ENCODE measurements at regions not wholly inside any gene's neighbourhood (a gene's known extent, or its start where the extent isn't known, plus 50 kb on each side); places are given as distances from the start of the nearest gene placed in this dataset.

DNA sequence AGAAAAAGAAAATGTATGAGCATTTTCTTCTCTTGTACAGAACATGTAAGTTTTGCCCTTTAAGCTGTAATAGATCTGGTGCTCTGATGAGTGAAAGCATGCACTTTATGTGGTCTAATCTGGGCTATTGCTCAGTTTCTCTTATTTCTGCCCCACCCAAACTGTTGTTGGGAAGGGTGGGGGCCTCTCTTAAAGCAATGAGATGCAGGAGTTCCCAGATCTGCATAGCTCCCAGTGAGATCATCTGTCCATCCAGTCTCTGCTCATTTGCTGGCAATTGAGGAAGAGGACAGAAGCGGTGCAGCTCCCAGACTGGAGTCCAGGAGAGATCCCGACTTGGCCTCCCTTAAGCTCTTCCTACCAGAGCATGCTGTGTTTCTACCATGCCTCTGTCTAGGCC, 114.9 kb upstream of the SORCS3 start:
- DNase-seq (ENCODE audit: low read depth): no peak
- H3K27me3 ChIP-seq (ENCODE audit: control insufficient read depth, insufficient read depth, low read length): peaks cover 2% of the 10 kb centered on the region; the same call in 1 of the 2 replicates
- H3K4me3 ChIP-seq (ENCODE audit: low read depth, low read length): no peak overlapping the region
- H3K36me3 ChIP-seq (ENCODE audit: control insufficient read depth, insufficient read depth, low read length): no peaks in the 10 kb centered on the region
- ChIA-PET CTCF (interaction anchor here (0.5 kb wide), 1 partner anchor 97 kb away, joined by 3 read pairs; no protein-coding TSS in a partner anchor), POLR2A (no interaction called here)
- TF ChIP-seq CTCF (IDR thresholded peaks at IDR 0.05; ENCODE audit: insufficient read depth, low read depth, low read length): no peak

GRCh38 chr10:104527013-104527412, 114.1 kb upstream of the SORCS3 start:
- ChIA-PET POLR2A (no interaction called here), CTCF (no interaction called here)
- no peaks in the 10 kb centered on the region for H3K27me3 ChIP-seq (ENCODE audit: control insufficient read depth, insufficient read depth, low read length)
- DNase-seq (ENCODE audit: low read depth): no peak
- no peak overlapping the region for H3K4me3 ChIP-seq (ENCODE audit: low read depth, low read length)
- TF ChIP-seq CTCF (IDR thresholded peaks at IDR 0.05; ENCODE audit: insufficient read depth, low read depth, low read length): no peak
- H3K36me3 ChIP-seq (ENCODE audit: control insufficient read depth, insufficient read depth, low read length): no peaks in the 10 kb centered on the region

DNA sequence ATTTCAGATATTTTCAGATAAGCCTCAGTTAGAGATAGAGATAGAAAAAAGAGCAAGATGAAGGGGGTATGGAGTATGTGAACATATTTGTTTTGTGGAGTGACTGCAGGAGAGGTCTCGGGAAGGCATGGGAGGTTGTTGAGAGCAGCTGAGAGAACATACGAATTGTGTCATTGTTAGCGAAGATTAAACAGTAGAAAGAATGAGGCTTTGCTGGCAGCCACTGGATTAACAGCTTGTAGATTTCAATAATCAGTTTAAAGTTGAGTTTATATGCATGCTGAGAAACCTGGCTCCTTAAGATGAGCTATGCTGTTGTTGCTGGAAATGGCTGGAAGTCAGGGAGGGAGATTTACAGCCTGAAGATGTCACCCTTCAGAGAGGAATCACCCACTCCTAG, 100.9 kb upstream of the SORCS3 start:
- ChIA-PET POLR2A (no interaction called here), CTCF (interaction anchor here (0.7 kb wide), 1 partner anchor 20 kb away, joined by 3 read pairs; no protein-coding TSS in a partner anchor)
- no peak for TF ChIP-seq CTCF (IDR thresholded peaks at IDR 0.05; ENCODE audit: insufficient read depth, low read depth, low read length)
- no peaks in the 10 kb centered on the region for H3K27me3 ChIP-seq (ENCODE audit: control insufficient read depth, insufficient read depth, low read length)
- DNase-seq (ENCODE audit: low read depth): no peak
- H3K4me3 ChIP-seq (ENCODE audit: low read depth, low read length): no peak overlapping the region
- no peaks in the 10 kb centered on the region for H3K36me3 ChIP-seq (ENCODE audit: control insufficient read depth, insufficient read depth, low read length)

DNA sequence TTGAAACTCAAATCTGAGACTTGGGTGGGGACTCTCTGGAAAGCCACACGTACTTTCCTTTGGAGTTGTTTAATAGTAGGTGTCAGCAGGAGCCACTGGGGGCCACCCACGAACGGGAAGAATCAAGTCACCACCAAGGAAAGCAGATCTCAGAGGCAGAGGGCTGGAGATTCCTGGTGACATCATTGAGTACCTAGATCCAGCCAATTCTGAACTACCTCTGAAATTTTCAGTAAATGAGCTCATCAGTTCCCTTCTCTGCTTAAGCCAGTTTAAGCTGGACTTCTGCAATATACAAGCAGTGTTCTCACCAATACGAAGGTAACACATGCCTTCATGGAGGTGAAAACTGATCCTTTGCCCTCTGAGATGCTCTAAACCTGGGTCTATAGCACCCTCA, 99.3 kb upstream of the SORCS3 start:
- ChIA-PET POLR2A (no interaction called here), CTCF (no interaction called here)
- Histone ChIP-seq H3K27me3 (ENCODE audit: control insufficient read depth, insufficient read depth, low read length) (no peaks in the 10 kb centered on the region), H3K4me3 (ENCODE audit: low read depth, low read length) (no peak overlapping the region), H3K36me3 (ENCODE audit: control insufficient read depth, insufficient read depth, low read length) (no peaks in the 10 kb centered on the region)
- DNase-seq (ENCODE audit: low read depth): no peak
- no peak for TF ChIP-seq CTCF (IDR thresholded peaks at IDR 0.05; ENCODE audit: insufficient read depth, low read depth, low read length)

DNA sequence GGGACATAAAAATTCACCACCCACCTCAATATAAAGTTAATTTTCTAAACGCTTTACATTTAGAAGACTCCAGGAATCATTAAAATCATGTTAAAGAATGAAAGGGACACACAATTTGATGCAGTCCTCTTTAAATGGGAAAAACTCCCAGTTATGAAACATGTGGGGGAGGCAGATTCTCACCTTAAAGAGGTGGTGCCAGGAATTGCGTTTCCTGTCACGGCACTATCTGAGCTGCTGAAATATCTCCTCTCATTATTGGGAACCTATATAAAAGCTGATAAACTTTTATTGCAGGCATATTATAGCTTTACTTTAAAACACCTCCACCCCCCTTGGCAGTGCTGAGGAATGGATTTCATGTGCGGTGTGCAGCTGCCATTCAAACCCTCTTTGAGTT, 94.8 kb upstream of the SORCS3 start:
- Histone ChIP-seq H3K36me3 (ENCODE audit: control insufficient read depth, insufficient read depth, low read length) (no peaks in the 10 kb centered on the region), H3K4me3 (ENCODE audit: low read depth, low read length) (no peak overlapping the region), H3K27me3 (ENCODE audit: control insufficient read depth, insufficient read depth, low read length) (no peaks in the 10 kb centered on the region)
- no peak for TF ChIP-seq CTCF (IDR thresholded peaks at IDR 0.05; ENCODE audit: insufficient read depth, low read depth, low read length)
- ChIA-PET POLR2A (no interaction called here), CTCF (interaction anchor here (2.7 kb wide), 1 partner anchor 140 kb away, joined by 8 read pairs; no protein-coding TSS in a partner anchor)
- no peak for DNase-seq (ENCODE audit: low read depth)

All from BJ (cell line).